ENCODE measurements at regions not wholly inside any gene's neighbourhood (a gene's known extent, or its start where the extent isn't known, plus 50 kb on each side); places are given as distances from the start of the nearest gene placed in this dataset.

- H4K20me1 ChIP-seq (ENCODE audit: insufficient read depth, low read length) = no peaks in the 10 kb centered on the region
- DNase-seq (no peak), ATAC-seq (ENCODE audit: low read depth) (no peak)
- no CpG with 5 or more reads among the region's 4 CpGs for WGBS, 2 experiments (ENCODE audit: extremely low coverage in 2 of 2, insufficient read length in 1 of 2)
- TF ChIP-seq POLR2A (IDR thresholded peaks at IDR 0.05; ENCODE audit: low read depth, low read length) (no peak), USF2 (IDR thresholded peaks at IDR 0.05; ENCODE audit: low read depth, low read length) (no peak), BHLHE40 (IDR thresholded peaks at IDR 0.05; ENCODE audit: low read depth, low read length) (no peak), RAD21 (IDR thresholded peaks at IDR 0.05; ENCODE audit: low read length) (no peak), CHD1 (IDR thresholded peaks at IDR 0.05; ENCODE audit: low read depth, low read length) (no peak), MAFK (IDR thresholded peaks at IDR 0.05; ENCODE audit: low read depth, low read length) (no peak), SMC3 (IDR thresholded peaks at IDR 0.05; ENCODE audit: low read depth, low read length) (no peak), MXI1 (IDR thresholded peaks at IDR 0.05; ENCODE audit: borderline replicate concordance, low read depth, low read length) (no peak), RCOR1 (IDR thresholded peaks at IDR 0.05; ENCODE audit: insufficient replicate concordance, low read length) (no peak), NFE2L2 (IDR thresholded peaks at IDR 0.05; ENCODE audit: low read depth, low read length) (no peak), RFX5 (IDR thresholded peaks at IDR 0.05; ENCODE audit: low read depth, low read length) (no peak), MAZ (IDR thresholded peaks at IDR 0.05; ENCODE audit: borderline replicate concordance, low read depth, low read length) (no peak)
- TF ChIP-seq, protein P1, sequence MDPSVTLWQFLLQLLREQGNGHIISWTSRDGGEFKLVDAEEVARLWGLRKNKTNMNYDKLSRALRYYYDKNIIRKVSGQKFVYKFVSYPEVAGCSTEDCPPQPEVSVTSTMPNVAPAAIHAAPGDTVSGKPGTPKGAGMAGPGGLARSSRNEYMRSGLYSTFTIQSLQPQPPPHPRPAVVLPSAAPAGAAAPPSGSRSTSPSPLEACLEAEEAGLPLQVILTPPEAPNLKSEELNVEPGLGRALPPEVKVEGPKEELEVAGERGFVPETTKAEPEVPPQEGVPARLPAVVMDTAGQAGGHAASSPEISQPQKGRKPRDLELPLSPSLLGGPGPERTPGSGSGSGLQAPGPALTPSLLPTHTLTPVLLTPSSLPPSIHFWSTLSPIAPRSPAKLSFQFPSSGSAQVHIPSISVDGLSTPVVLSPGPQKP (IDR thresholded peaks at IDR 0.05; ENCODE audit: borderline replicate concordance, low read depth, low read length) = no peak
- TF ChIP-seq, protein P2, sequence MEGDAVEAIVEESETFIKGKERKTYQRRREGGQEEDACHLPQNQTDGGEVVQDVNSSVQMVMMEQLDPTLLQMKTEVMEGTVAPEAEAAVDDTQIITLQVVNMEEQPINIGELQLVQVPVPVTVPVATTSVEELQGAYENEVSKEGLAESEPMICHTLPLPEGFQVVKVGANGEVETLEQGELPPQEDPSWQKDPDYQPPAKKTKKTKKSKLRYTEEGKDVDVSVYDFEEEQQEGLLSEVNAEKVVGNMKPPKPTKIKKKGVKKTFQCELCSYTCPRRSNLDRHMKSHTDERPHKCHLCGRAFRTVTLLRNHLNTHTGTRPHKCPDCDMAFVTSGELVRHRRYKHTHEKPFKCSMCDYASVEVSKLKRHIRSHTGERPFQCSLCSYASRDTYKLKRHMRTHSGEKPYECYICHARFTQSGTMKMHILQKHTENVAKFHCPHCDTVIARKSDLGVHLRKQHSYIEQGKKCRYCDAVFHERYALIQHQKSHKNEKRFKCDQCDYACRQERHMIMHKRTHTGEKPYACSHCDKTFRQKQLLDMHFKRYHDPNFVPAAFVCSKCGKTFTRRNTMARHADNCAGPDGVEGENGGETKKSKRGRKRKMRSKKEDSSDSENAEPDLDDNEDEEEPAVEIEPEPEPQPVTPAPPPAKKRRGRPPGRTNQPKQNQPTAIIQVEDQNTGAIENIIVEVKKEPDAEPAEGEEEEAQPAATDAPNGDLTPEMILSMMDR (conservative IDR thresholded peaks at IDR 0.05; ENCODE audit: low read depth, low read length) = no peak
- CTCF ChIA-PET = no interaction called here
- intact Hi-C loops (cut with micrococcal nuclease) = no loop called here
- in situ Hi-C loops (cut with MboI; ENCODE audit: low sequenced_read_pairs) = no loop called here
- H3K18ac ChIP-seq (ENCODE audit: low read depth, low read length) = no peak overlapping the region
- H3K4me1 ChIP-seq (ENCODE audit: control insufficient read depth, insufficient read depth, low read length) = no peaks in the 10 kb centered on the region
- no peak overlapping the region for H3K9ac ChIP-seq (ENCODE audit: low read depth, low read length)
- no peak overlapping the region for H4K8ac ChIP-seq (ENCODE audit: low read depth in 2 of 2, low read length in 2 of 2)
- H2AFZ ChIP-seq (replicated peaks; ENCODE audit: low read length, poor library complexity) = no peak overlapping the region
- no peak overlapping the region for H2BK15ac ChIP-seq (ENCODE audit: low read depth, low read length)
- no peak overlapping the region for H3K4me3 ChIP-seq (ENCODE audit: insufficient read depth, low read depth, low read length)
- H2BK5ac ChIP-seq (ENCODE audit: low read depth, low read length, poor library complexity, severe bottlenecking) = no peak overlapping the region
- no TSS peak for BruUV-seq (replicated peaks)
- no peaks in the 10 kb centered on the region for H3K79me1 ChIP-seq (ENCODE audit: low read depth in 1 of 2, low read length in 2 of 2)
- H3K9me3 ChIP-seq (ENCODE audit: control insufficient read depth, insufficient read depth, low read length) = no peaks in the 10 kb centered on the region
- POLR2A ChIA-PET (ENCODE audit: unreplicated experiment) = no interaction called here
- no peak overlapping the region for H3K27ac ChIP-seq (ENCODE audit: insufficient read depth, low read length)
- H2BK120ac ChIP-seq (ENCODE audit: low read depth, low read length) = no peak overlapping the region
- H3K23ac ChIP-seq (ENCODE audit: low read depth, low read length) = no peak overlapping the region
- H3K14ac ChIP-seq (replicated peaks; ENCODE audit: low read depth, low read length) = no peak overlapping the region
- no peak overlapping the region for H3K4me2 ChIP-seq (ENCODE audit: low read depth, low read length)
- no peak overlapping the region for H2AK9ac ChIP-seq (replicated peaks; ENCODE audit: low read depth, low read length, poor library complexity)
- dilution Hi-C loops (cut with HindIII; ENCODE audit: low sequenced_read_pairs, unreplicated experiment) = no loop called here
- no peak overlapping the region for H4K5ac ChIP-seq (ENCODE audit: low read depth, low read length)
- H3K9me1 ChIP-seq (ENCODE audit: insufficient read depth, low read length) = no peaks in the 10 kb centered on the region
- H2AK5ac ChIP-seq (ENCODE audit: low read depth, low read length) = no peak overlapping the region
- H2BK20ac ChIP-seq (ENCODE audit: low read depth, low read length) = no peak overlapping the region
- H3K36me3 ChIP-seq (ENCODE audit: control insufficient read depth, insufficient read depth, low read length) = no peaks in the 10 kb centered on the region
- H3K27me3 ChIP-seq (ENCODE audit: control insufficient read depth, insufficient read depth, low read length) = no peaks in the 10 kb centered on the region
- H4K91ac ChIP-seq (ENCODE audit: insufficient read depth, low read depth, low read length) = no peak overlapping the region
- no peak overlapping the region for H3K56ac ChIP-seq (ENCODE audit: extremely low read depth, insufficient read depth, low read length)
- H3K4ac ChIP-seq (ENCODE audit: low read depth, low read length) = no peak overlapping the region
These were observed 150.6 kb upstream of the GYPA start for GRCh38 chr4:144291164-144291563.
